HepG2 (cell line): ENCODE measurements at regions not wholly inside any gene's neighbourhood (a gene's known extent, or its start where the extent isn't known, plus 50 kb on each side); places are given as distances from the start of the nearest gene placed in this dataset.

ENCODE experiments used
- ATAC-seq: fragments of 200-7000 bp; cut with Tn5 transposase; 3 replicates; pipeline ENCODE4 v1.9.1; 2020; ENCODE audit warnings: mild to moderate bottlenecking, moderate library complexity
- BruUV-seq: library from RNA; stranded (reverse); fragments of 400-500 nt; replicated peaks from 2 replicates; lab custom pipeline; 2021; lab: Mats Ljungman, UMichigan
- CTCF ChIA-PET: fragments of 300-600 bp; formaldehyde crosslinking; extraction: SDS; loops from one replicate; lab custom pipeline; 2021; ENCODE audit warnings: low total read pairs, inconsistent platforms, low intra/inter-chr PET ratio; lab: Yijun Ruan, JAX
- POLR2A ChIA-PET: fragments of 350-600 bp; sonication (Branson Sonifier 250); formaldehyde crosslinking; loops from one replicate; lab custom pipeline; 2020; ENCODE audit warnings: antibody characterized with exemption, inconsistent platforms; lab: Yijun Ruan, JAX
- DNase-seq: peaks from one replicate; pipeline ENCODE4 v3.0.0-alpha.2; 2015; ENCODE audit warnings: low spot score
- FAIRE-seq: peaks from 3 replicates; lab custom pipeline; 2011; peaks lifted over from hg19 to GRCh38; lab: Jason Lieb, UNC
- H2AFZ ChIP-seq: one replicate; pipeline ENCODE4 v1.6.1; 2011; ENCODE audit warnings: low read length, inconsistent platforms
- H3K27ac ChIP-seq: fragments of 300-600 bp; 3 replicates; pipeline ENCODE4 v1.8.0; 2011; ENCODE audit warnings: mixed run types, mild to moderate bottlenecking, mixed read lengths, low read length, inconsistent platforms; ENCODE audit not compliant: insufficient read depth; ENCODE audit errors: extremely low read length
- H3K27me3 ChIP-seq, 2 experiments: fragments of 200-600 bp in 1 of 2; 2 replicates in 1 of 2; 3 replicates in 1 of 2; pipeline versions ENCODE4 v1.6.0 to v1.8.0; 2011; ENCODE audit warnings: low read length in 2 of 2, mild to moderate bottlenecking in 2 of 2, moderate library complexity in 2 of 2, inconsistent platforms in 1 of 2; ENCODE audit not compliant: insufficient read depth in 2 of 2, control insufficient read depth in 1 of 2
- H3K36me3 ChIP-seq, 2 experiments: fragments of 200-600 bp in 1 of 2; replicated peaks in 1 of 2; 2 replicates in 1 of 2; 3 replicates in 1 of 2; pipeline versions ENCODE4 v1.5.1 to v1.8.0; 2011; ENCODE audit warnings: low read length in 2 of 2, inconsistent platforms in 1 of 2; ENCODE audit not compliant: insufficient read depth in 2 of 2, control insufficient read depth in 1 of 2
- H3K4me1 ChIP-seq: 2 replicates; pipeline ENCODE4 v1.5.1; 2012; ENCODE audit warnings: low read length, inconsistent platforms; ENCODE audit not compliant: insufficient read depth
- H3K4me2 ChIP-seq: 2 replicates; pipeline ENCODE4 v1.6.0; 2011; ENCODE audit warnings: low read depth, low read length, inconsistent platforms
- H3K4me3 ChIP-seq, 3 experiments: fragments of 200-600 bp in 1 of 3; sonication (generic), shearing (Covaris generic) in 1 of 3; replicated peaks in 1 of 3; 2 replicates each; pipeline ENCODE4 v1.5.1; 2011 to 2016; ENCODE audit warnings: low read length in 3 of 3, inconsistent platforms in 2 of 3, low read depth in 2 of 3, mild to moderate bottlenecking in 2 of 3, control low read depth in 1 of 3, mixed read lengths in 1 of 3; ENCODE audit not compliant: insufficient read depth in 1 of 3
- H3K79me2 ChIP-seq: one replicate; pipeline ENCODE4 v1.6.1; 2011; ENCODE audit warnings: low read length, inconsistent platforms; ENCODE audit not compliant: insufficient read depth
- H3K9ac ChIP-seq: 2 replicates; pipeline ENCODE4 v1.6.0; 2011; ENCODE audit warnings: mild to moderate bottlenecking, low read depth, low read length, inconsistent platforms; ENCODE audit not compliant: insufficient read depth
- H3K9me3 ChIP-seq: 2 replicates; pipeline ENCODE4 v1.5.1; 2012; ENCODE audit warnings: mild to moderate bottlenecking, low read length
- H4K20me1 ChIP-seq: 2 replicates; pipeline ENCODE4 v1.6.0; 2011; ENCODE audit warnings: inconsistent platforms, mild to moderate bottlenecking, low read length, moderate library complexity; ENCODE audit not compliant: insufficient read depth
- DMAP1 ChIP-seq: IDR thresholded peaks from 2 replicates; pipeline ENCODE4 v1.6.1; 2016
- IRF9 ChIP-seq: sonication (generic); formaldehyde crosslinking; IDR thresholded peaks from 2 replicates; pipeline ENCODE4 v1.8.0; 2022; ENCODE audit warnings: missing genetic modification reagents, mild to moderate bottlenecking, borderline replicate concordance
- KLF12 ChIP-seq: sonication (generic); formaldehyde crosslinking; IDR thresholded peaks from 2 replicates; pipeline ENCODE4 v1.4.0; 2020; ENCODE audit warnings: missing genetic modification reagents, borderline replicate concordance
- NKX3-1 ChIP-seq: sonication (generic); formaldehyde crosslinking; IDR thresholded peaks from 2 replicates; pipeline ENCODE4 v1.5.0; 2020; ENCODE audit warnings: missing genetic modification reagents
- SALL2 ChIP-seq: sonication (generic); formaldehyde crosslinking; IDR thresholded peaks from 2 replicates; pipeline ENCODE4 v1.8.1; 2023; ENCODE audit warnings: mild to moderate bottlenecking, missing genetic modification reagents, inconsistent platforms
- ZNF263 ChIP-seq: sonication (generic); formaldehyde crosslinking; IDR thresholded peaks from 2 replicates; pipeline ENCODE4 v1.4.0; 2020; ENCODE audit warnings: missing genetic modification reagents
- ZNF430 ChIP-seq: sonication (generic); formaldehyde crosslinking; IDR thresholded peaks from 2 replicates; pipeline ENCODE4 v1.9.0; 2021; ENCODE audit warnings: mild to moderate bottlenecking, missing genetic modification reagents
- WGBS: methylation state at CpG from one replicate; pipeline ENCODE4 v1.1.6; 2017; ENCODE audit warnings: low lambda C conversion rate; 5-methylcytosine and 5-hydroxymethylcytosine counted together
- in situ Hi-C: cut with HindIII; loops from 2 replicates; pipeline ENCODE4 v1.10.0; 2017; ENCODE audit warnings: low pct_unique_long_range_greater_than_20kb; ENCODE audit not compliant: extremely low pct_ligation_motif_present
- intact Hi-C: fragments of 100-400 bp; cut with micrococcal nuclease; formaldehyde crosslinking; loops from one replicate; pipeline ENCODE4 v1.10.0; 2022; ENCODE audit not compliant: unreplicated experiment
- TF ChIP-seq, protein P1 (sequence below): sonication (generic); formaldehyde crosslinking; IDR thresholded peaks from 2 replicates; pipeline ENCODE4 v1.5.0; 2020; ENCODE audit warnings: mild to moderate bottlenecking, missing genetic modification reagents
- TF ChIP-seq, protein P2 (sequence below): IDR thresholded peaks from 2 replicates; pipeline ENCODE4 v1.6.1; 2012; ENCODE audit warnings: low read length, improper control_type of control experiment

DNA sequence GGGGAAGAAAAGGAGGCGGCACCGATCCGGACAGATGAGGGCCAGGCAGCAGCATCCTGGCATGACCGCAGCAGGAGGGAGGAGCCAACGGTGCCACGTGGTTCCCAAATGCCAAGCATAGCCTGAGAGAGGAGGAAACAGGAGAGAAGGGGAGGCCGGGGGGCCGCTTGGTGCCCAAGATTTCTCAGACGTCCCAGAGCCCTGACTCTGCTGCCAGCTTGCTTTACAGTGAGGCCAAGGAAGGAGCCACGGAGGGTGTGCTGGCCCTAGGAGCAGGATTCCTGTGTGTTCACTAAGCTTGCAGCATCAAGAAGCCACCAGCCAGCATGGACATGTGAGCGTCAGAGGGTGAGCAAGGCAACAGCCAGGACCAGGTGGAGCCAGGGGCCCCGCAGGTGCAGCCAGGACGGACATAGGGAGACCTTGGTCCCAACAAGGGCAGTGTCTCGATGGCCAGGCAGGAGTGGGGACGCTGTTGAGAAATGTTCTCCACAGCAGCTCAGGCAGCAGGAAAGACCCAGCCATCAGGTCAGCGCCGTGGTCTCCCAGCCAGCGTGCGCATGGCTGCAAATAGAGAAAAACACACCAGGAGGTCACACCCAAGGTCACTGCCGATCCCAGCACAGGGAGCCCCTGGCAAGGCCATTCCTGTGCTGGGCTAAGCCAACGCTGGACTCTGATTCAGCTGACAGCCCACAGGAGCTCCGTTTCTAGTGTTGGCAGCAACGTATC, 143.7 kb downstream of the DLL1 start (continued):
- no peak for TF ChIP-seq NKX3-1 (CRISPR knock-in tag)
- TF ChIP-seq ZNF430 (CRISPR knock-in tag) = 0 out of 2 replicates have a peak, but pooled peaks have one; percentile 54
- TF ChIP-seq DMAP1 (CRISPR knock-in tag) = no peak
- 0 out of 2 replicates have a peak, but pooled peaks have one; percentile 27 for TF ChIP-seq SALL2 (CRISPR knock-in tag)
- TF ChIP-seq, protein P1, sequence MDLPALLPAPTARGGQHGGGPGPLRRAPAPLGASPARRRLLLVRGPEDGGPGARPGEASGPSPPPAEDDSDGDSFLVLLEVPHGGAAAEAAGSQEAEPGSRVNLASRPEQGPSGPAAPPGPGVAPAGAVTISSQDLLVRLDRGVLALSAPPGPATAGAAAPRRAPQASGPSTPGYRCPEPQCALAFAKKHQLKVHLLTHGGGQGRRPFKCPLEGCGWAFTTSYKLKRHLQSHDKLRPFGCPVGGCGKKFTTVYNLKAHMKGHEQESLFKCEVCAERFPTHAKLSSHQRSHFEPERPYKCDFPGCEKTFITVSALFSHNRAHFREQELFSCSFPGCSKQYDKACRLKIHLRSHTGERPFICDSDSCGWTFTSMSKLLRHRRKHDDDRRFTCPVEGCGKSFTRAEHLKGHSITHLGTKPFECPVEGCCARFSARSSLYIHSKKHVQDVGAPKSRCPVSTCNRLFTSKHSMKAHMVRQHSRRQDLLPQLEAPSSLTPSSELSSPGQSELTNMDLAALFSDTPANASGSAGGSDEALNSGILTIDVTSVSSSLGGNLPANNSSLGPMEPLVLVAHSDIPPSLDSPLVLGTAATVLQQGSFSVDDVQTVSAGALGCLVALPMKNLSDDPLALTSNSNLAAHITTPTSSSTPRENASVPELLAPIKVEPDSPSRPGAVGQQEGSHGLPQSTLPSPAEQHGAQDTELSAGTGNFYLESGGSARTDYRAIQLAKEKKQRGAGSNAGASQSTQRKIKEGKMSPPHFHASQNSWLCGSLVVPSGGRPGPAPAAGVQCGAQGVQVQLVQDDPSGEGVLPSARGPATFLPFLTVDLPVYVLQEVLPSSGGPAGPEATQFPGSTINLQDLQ (CRISPR knock-in tag) = no peak

DNA sequence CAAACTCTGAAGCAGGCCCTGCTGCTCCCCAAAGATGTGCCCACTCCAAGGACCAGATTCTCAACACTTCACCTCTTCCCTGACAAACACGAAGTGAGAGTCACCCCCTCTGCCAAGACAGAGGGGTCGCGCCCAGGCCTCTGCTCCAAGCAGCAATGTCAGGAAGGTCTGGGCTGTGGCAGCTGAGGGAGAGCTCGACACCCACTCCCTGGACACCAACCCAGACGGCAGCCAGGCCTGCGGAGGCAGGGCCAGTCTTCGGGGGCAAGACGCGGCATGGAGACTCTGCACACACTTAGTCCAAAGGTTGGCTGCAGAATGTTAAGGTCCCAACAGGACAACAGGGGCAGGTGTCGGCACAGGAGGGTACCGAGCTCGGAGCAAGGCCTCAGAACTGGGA, 144.2 kb downstream of the DLL1 start:
- peaks cover 11% of the 10 kb centered on the region for H3K4me1 ChIP-seq
- FAIRE-seq (no peak), DNase-seq (no peak), ATAC-seq (peak; percentile 10; the same call in 2 of the 3 replicates)
- no peaks in the 10 kb centered on the region for H3K9me3 ChIP-seq
- in situ Hi-C loops = no loop called here
- H3K27ac ChIP-seq = no peak overlapping the region
- CTCF ChIA-PET = no interaction called here
- no peaks in the 10 kb centered on the region for H3K36me3 ChIP-seq
- H3K27me3 ChIP-seq = peaks cover 15 to 60% of the 10 kb centered on the region in 2 experiments; a peak in 4 of 5 replicates
- H3K4me2 ChIP-seq = no peak overlapping the region
- BruUV-seq = no TSS peak
- no peak overlapping the region for H3K9ac ChIP-seq
- H3K79me2 ChIP-seq = no peaks in the 10 kb centered on the region
- no peak overlapping the region for H2AFZ ChIP-seq
- no peaks in the 10 kb centered on the region for H4K20me1 ChIP-seq
- no peak overlapping the region for H3K4me3 ChIP-seq
- intact Hi-C loops = no loop called here
- POLR2A ChIA-PET = no interaction called here
- 42% methylated on average over 7 of the region's 12 CpGs for WGBS
- no peak for TF ChIP-seq KLF12 (CRISPR knock-in tag)
- no peak for TF ChIP-seq ZNF263
- no peak for TF ChIP-seq IRF9 (CRISPR knock-in tag)
- TF ChIP-seq, protein P2, sequence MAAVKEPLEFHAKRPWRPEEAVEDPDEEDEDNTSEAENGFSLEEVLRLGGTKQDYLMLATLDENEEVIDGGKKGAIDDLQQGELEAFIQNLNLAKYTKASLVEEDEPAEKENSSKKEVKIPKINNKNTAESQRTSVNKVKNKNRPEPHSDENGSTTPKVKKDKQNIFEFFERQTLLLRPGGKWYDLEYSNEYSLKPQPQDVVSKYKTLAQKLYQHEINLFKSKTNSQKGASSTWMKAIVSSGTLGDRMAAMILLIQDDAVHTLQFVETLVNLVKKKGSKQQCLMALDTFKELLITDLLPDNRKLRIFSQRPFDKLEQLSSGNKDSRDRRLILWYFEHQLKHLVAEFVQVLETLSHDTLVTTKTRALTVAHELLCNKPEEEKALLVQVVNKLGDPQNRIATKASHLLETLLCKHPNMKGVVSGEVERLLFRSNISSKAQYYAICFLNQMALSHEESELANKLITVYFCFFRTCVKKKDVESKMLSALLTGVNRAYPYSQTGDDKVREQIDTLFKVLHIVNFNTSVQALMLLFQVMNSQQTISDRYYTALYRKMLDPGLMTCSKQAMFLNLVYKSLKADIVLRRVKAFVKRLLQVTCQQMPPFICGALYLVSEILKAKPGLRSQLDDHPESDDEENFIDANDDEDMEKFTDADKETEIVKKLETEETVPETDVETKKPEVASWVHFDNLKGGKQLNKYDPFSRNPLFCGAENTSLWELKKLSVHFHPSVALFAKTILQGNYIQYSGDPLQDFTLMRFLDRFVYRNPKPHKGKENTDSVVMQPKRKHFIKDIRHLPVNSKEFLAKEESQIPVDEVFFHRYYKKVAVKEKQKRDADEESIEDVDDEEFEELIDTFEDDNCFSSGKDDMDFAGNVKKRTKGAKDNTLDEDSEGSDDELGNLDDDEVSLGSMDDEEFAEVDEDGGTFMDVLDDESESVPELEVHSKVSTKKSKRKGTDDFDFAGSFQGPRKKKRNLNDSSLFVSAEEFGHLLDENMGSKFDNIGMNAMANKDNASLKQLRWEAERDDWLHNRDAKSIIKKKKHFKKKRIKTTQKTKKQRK = no peak
